ENCODE measurements at regions not wholly inside any gene's neighbourhood (a gene's known extent, or its start where the extent isn't known, plus 50 kb on each side); places are given as distances from the start of the nearest gene placed in this dataset.
"Not testable (repeated sequence)": the region's sequence is repeated elsewhere in the genome, so short reads cannot be mapped to it uniquely, and the experiment has no call there.

- H2BK5ac ChIP-seq (ENCODE audit: low read depth, low read length, poor library complexity); H4K91ac ChIP-seq (ENCODE audit: low read depth, low read length); H3K23ac ChIP-seq (ENCODE audit: low read length); H3K4me3 ChIP-seq (ENCODE audit: low read depth, low read length); H2AK5ac ChIP-seq (ENCODE audit: low read length); H3K9me3 ChIP-seq (ENCODE audit: insufficient read depth, low read depth, low read length); H2BK12ac ChIP-seq (ENCODE audit: low read length); H2BK120ac ChIP-seq (ENCODE audit: insufficient read depth, low read length, poor library complexity); H4K12ac ChIP-seq (ENCODE audit: low read depth, low read length); H3K27me3 ChIP-seq (ENCODE audit: insufficient read depth, low read length); H3K4me2 ChIP-seq (ENCODE audit: low read length); H2AFZ ChIP-seq (ENCODE audit: insufficient read depth, low read length, poor library complexity); H3K4ac ChIP-seq (ENCODE audit: low read depth, low read length); H3K79me2 ChIP-seq (ENCODE audit: control insufficient read depth, insufficient read depth, low read length, poor library complexity); H3K79me1 ChIP-seq (ENCODE audit: low read length); H4K8ac ChIP-seq (ENCODE audit: low read depth, low read length); H3K27ac ChIP-seq (ENCODE audit: low read depth, low read length); H3K36me3 ChIP-seq (ENCODE audit: control insufficient read depth in 1 of 2, insufficient read depth in 2 of 2, low read length in 2 of 2); H3K18ac ChIP-seq (ENCODE audit: low read length); H3K14ac ChIP-seq (ENCODE audit: low read length); H3K4me1 ChIP-seq (ENCODE audit: control insufficient read depth in 1 of 2, insufficient read depth in 2 of 2, low read length in 2 of 2); H3K9ac ChIP-seq (ENCODE audit: low read length): not testable (repeated sequence)
- WGBS (ENCODE audit: extremely low coverage, insufficient coverage, insufficient read length), result no CpG with 5 or more reads among the region's 1 CpG
- peak; percentile 49 to 55 for DNase-seq
These were observed 83.4 kb upstream of the PIP4K2A start for GRCh38 chr10:22797796-22798195.

- Histone ChIP-seq H2BK5ac (ENCODE audit: low read depth, low read length, poor library complexity) (no peak overlapping the region), H3K36me3 (ENCODE audit: control insufficient read depth in 1 of 2, insufficient read depth in 2 of 2, low read length in 2 of 2) (no peaks in the 10 kb centered on the region), H3K23ac (ENCODE audit: low read length) (no peak overlapping the region), H4K8ac (ENCODE audit: low read depth, low read length) (no peak overlapping the region), H2AK5ac (ENCODE audit: low read length) (no peak overlapping the region), H2BK12ac (ENCODE audit: low read length) (no peak overlapping the region), H3K4me3 (ENCODE audit: low read depth, low read length) (no peak overlapping the region), H3K14ac (ENCODE audit: low read length) (no peak overlapping the region), H3K4me2 (ENCODE audit: low read length) (no peak overlapping the region), H3K9me3 (ENCODE audit: insufficient read depth, low read depth, low read length) (no peaks in the 10 kb centered on the region), H2AFZ (ENCODE audit: insufficient read depth, low read length, poor library complexity) (no peak overlapping the region), H3K4ac (ENCODE audit: low read depth, low read length) (no peak overlapping the region), H2BK120ac (ENCODE audit: insufficient read depth, low read length, poor library complexity) (no peak overlapping the region), H3K79me2 (ENCODE audit: control insufficient read depth, insufficient read depth, low read length, poor library complexity) (no peaks in the 10 kb centered on the region), H4K91ac (ENCODE audit: low read depth, low read length) (no peak overlapping the region), H3K79me1 (ENCODE audit: low read length) (no peaks in the 10 kb centered on the region), H3K27me3 (ENCODE audit: insufficient read depth, low read length) (no peaks in the 10 kb centered on the region), H3K27ac (ENCODE audit: low read depth, low read length) (no peak overlapping the region), H3K18ac (ENCODE audit: low read length) (no peak overlapping the region), H4K12ac (ENCODE audit: low read depth, low read length) (no peak overlapping the region), H3K4me1 (ENCODE audit: control insufficient read depth in 1 of 2, insufficient read depth in 2 of 2, low read length in 2 of 2) (no peaks in the 10 kb centered on the region), H3K9ac (ENCODE audit: low read length) (no peak overlapping the region)
- DNase-seq, result no peak
- WGBS (ENCODE audit: extremely low coverage, insufficient coverage, insufficient read length), result no CpG with 5 or more reads among the region's 3 CpGs
These were observed 81.2 kb upstream of the PIP4K2A start for GRCh38 chr10:22795546-22795945.

GRCh38 chr10:22792161-22792560 is 77.8 kb upstream of the PIP4K2A start:
- no peak overlapping the region for H2AFZ ChIP-seq (ENCODE audit: insufficient read depth, low read length, poor library complexity)
- H3K9me3 ChIP-seq (ENCODE audit: insufficient read depth, low read depth, low read length), result no peaks in the 10 kb centered on the region
- H2AK5ac ChIP-seq (ENCODE audit: low read length), result no peak overlapping the region
- H3K4me3 ChIP-seq (ENCODE audit: low read depth, low read length), result no peak overlapping the region
- H3K4me2 ChIP-seq (ENCODE audit: low read length), result no peak overlapping the region
- H3K27me3 ChIP-seq (ENCODE audit: insufficient read depth, low read length), result no peaks in the 10 kb centered on the region
- H3K18ac ChIP-seq (ENCODE audit: low read length), result no peak overlapping the region
- no peak overlapping the region for H2BK5ac ChIP-seq (ENCODE audit: low read depth, low read length, poor library complexity)
- H2BK12ac ChIP-seq (ENCODE audit: low read length), result no peak overlapping the region
- no peak overlapping the region for H3K23ac ChIP-seq (ENCODE audit: low read length)
- H4K8ac ChIP-seq (ENCODE audit: low read depth, low read length), result no peak overlapping the region
- H3K9ac ChIP-seq (ENCODE audit: low read length), result no peak overlapping the region
- no peak for DNase-seq
- no peak overlapping the region for H4K12ac ChIP-seq (ENCODE audit: low read depth, low read length)
- H3K4ac ChIP-seq (ENCODE audit: low read depth, low read length), result no peak overlapping the region
- H3K14ac ChIP-seq (ENCODE audit: low read length), result no peak overlapping the region
- H3K27ac ChIP-seq (ENCODE audit: low read depth, low read length), result no peak overlapping the region
- H3K36me3 ChIP-seq (ENCODE audit: control insufficient read depth in 1 of 2, insufficient read depth in 2 of 2, low read length in 2 of 2), result no peaks in the 10 kb centered on the region
- WGBS (ENCODE audit: extremely low coverage, insufficient coverage, insufficient read length), result no CpG with 5 or more reads among the region's 4 CpGs
- no peak overlapping the region for H4K91ac ChIP-seq (ENCODE audit: low read depth, low read length)
- H3K79me2 ChIP-seq (ENCODE audit: control insufficient read depth, insufficient read depth, low read length, poor library complexity), result no peaks in the 10 kb centered on the region
- no peaks in the 10 kb centered on the region for H3K4me1 ChIP-seq (ENCODE audit: control insufficient read depth in 1 of 2, insufficient read depth in 2 of 2, low read length in 2 of 2)
- H3K79me1 ChIP-seq (ENCODE audit: low read length), result no peaks in the 10 kb centered on the region
- H2BK120ac ChIP-seq (ENCODE audit: insufficient read depth, low read length, poor library complexity), result no peak overlapping the region

GRCh38 chr10:22791665-22792064 is 77.3 kb upstream of the PIP4K2A start:
- no peaks in the 10 kb centered on the region for H3K4me1 ChIP-seq (ENCODE audit: control insufficient read depth in 1 of 2, insufficient read depth in 2 of 2, low read length in 2 of 2)
- H4K8ac ChIP-seq (ENCODE audit: low read depth, low read length), result no peak overlapping the region
- H2BK12ac ChIP-seq (ENCODE audit: low read length), result no peak overlapping the region
- no peak overlapping the region for H3K4me3 ChIP-seq (ENCODE audit: low read depth, low read length)
- H3K27me3 ChIP-seq (ENCODE audit: insufficient read depth, low read length), result no peaks in the 10 kb centered on the region
- H3K4me2 ChIP-seq (ENCODE audit: low read length), result no peak overlapping the region
- H3K79me1 ChIP-seq (ENCODE audit: low read length), result no peaks in the 10 kb centered on the region
- no peak for DNase-seq
- no CpG with 5 or more reads among the region's 5 CpGs for WGBS (ENCODE audit: extremely low coverage, insufficient coverage, insufficient read length)
- H3K27ac ChIP-seq (ENCODE audit: low read depth, low read length), result no peak overlapping the region
- no peak overlapping the region for H4K91ac ChIP-seq (ENCODE audit: low read depth, low read length)
- H2AK5ac ChIP-seq (ENCODE audit: low read length), result no peak overlapping the region
- no peaks in the 10 kb centered on the region for H3K79me2 ChIP-seq (ENCODE audit: control insufficient read depth, insufficient read depth, low read length, poor library complexity)
- H2BK5ac ChIP-seq (ENCODE audit: low read depth, low read length, poor library complexity), result no peak overlapping the region
- no peak overlapping the region for H4K12ac ChIP-seq (ENCODE audit: low read depth, low read length)
- H3K4ac ChIP-seq (ENCODE audit: low read depth, low read length), result no peak overlapping the region
- H3K18ac ChIP-seq (ENCODE audit: low read length), result no peak overlapping the region
- H3K36me3 ChIP-seq (ENCODE audit: control insufficient read depth in 1 of 2, insufficient read depth in 2 of 2, low read length in 2 of 2), result no peaks in the 10 kb centered on the region
- H3K14ac ChIP-seq (ENCODE audit: low read length), result no peak overlapping the region
- no peaks in the 10 kb centered on the region for H3K9me3 ChIP-seq (ENCODE audit: insufficient read depth, low read depth, low read length)
- H3K23ac ChIP-seq (ENCODE audit: low read length), result no peak overlapping the region
- no peak overlapping the region for H3K9ac ChIP-seq (ENCODE audit: low read length)
- H2BK120ac ChIP-seq (ENCODE audit: insufficient read depth, low read length, poor library complexity), result no peak overlapping the region
- no peak overlapping the region for H2AFZ ChIP-seq (ENCODE audit: insufficient read depth, low read length, poor library complexity)
